UCSD-AML1 (cell line): ENCODE measurements at regions not wholly inside any gene's neighbourhood (a gene's known extent, or its start where the extent isn't known, plus 50 kb on each side); places are given as distances from the start of the nearest gene placed in this dataset.

Source experiments
- DNase-seq: peaks from one replicate; lab custom pipeline; 2025; ENCODE audit not compliant: unreplicated experiment; lab: John Stamatoyannopoulos, UW

DNA sequence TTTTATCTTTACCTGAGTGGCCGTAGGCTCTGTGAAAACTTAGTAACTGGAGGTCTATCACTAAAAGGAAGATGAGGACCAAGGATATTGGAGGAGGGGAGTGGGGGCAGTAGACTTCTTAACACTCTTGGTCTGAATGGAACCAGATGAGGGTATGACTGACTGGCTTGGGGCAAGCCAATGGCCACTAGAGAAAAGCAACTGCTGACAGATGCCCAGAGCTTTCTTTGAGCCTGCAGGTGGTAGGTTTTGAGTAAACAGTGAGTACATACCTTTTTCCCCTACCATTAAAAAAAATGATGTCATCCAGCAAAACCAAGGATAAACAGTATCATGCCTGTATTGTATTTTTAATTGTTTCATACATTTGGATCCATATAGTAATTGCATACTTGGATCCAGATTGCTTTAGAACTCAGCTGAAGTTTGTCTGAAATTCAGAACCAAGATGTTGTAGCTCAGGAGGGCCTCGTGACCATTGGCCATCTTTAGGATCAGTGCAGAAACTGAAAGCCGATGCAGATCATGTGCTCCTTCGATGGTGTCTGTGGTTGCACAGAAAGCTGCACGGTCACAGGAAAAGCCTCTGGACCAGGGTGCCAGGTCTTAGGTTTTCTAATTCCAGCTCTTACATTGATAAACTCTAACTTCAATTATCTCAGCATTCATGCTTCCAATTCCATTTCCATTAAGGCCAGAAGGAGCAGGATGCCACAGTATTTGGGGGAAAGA, 131.0 kb downstream of the PDGFRA start:
- no peak for DNase-seq

DNA sequence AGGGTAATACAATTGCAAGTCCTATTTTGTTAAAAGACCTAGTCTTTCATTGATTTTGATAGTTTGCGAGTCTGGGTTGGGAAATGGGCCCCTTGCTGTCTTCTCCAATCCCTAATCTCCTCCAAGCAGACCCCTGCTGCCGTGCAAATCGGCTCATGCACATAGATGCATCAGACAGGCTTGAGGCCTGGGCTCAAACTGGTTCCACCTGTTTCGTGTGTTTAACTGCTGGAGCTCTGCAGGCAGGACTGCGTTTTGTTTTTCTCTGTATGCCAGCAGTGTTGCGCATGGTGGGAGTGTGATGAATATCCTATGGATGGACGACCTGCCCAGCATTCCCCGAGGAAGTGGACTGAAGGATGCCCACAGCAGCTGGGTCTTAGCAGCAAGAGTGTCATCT, 133.9 kb downstream of the PDGFRA start:
- DNase-seq = no peak

DNA sequence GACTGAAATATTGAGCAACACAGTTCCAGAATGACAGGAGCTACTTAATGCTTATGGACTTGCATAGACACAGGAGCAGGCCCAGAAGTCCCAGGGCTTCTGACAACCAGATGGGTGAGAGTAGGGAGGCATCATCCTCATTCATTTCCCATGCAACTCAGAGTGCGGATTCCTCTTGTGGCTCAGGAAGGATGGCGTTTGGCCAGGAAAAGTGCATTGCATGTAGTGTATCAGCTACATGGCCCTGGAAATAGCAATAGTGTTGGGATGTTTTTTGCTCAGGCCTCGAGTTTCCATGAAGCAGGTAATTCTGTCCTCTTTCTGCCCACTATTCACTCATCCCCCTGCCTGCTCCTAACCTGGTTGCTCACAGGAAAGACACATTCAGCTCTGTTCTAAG, 136.6 kb downstream of the PDGFRA start:
- DNase-seq = no peak

DNA sequence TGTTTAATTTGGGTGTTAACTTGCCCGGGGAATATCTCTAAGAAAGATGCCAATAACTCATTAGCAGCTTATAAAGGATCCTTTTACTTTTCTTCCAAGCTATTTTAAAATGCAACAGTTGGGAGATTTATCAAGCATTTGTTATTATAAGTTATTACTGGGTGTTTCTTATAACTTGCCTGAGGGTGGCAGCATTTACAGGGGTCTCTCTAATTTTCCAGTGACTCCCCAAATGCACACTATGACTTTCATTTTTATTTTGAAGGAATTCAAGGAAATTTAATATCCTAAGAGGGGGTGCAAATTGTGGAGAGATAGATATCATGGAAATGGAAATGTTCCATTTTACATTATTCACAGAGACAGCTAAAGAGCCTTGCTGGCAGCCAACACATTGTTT, 138.0 kb downstream of the PDGFRA start:
- DNase-seq = no peak

DNA sequence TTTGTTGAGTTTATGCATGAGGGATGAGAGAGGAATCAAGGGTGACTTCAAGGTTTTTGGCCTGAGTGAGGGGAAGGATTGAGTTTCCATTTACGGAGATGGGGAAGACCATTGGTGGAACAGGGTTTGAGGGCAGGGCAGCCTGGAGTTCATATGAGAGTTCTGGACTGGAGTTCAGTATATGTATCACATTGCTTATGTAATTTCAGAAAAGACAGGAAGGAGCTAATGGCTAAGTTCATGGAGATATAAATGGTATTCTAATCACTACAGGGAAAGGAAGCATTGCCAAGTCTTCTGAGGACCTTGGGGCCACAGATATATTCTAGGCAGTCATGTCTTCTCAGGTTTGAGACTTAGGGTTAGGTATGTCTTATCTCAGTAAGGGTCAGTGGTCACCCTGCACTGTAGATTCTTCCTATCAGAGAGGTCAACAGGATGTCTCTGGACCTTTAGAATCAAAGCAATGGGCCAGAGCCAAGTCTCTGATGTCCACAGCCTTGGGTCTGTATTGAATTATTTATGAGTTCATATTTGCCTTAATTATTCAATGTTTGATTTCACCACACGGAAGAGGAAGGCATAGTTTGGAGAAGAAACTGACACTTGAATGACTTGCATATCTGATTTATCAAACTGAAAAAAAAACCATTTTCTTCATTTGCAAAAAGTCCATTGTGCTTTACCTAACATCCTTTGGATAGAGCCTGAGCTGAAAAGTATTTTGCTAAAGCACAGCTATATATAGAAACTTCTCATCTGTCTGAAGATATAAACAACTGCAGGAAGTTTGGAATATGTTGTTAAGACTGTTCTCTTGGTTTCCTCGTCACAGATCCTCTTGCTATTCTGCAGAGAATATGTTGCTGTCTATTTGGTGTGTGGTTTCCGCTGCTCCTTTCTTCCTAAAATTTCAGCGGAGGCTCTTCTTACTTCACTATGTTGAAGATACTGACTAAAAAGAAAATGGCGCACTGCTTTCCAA, 139.5 kb downstream of the PDGFRA start:
- no peak for DNase-seq

DNA sequence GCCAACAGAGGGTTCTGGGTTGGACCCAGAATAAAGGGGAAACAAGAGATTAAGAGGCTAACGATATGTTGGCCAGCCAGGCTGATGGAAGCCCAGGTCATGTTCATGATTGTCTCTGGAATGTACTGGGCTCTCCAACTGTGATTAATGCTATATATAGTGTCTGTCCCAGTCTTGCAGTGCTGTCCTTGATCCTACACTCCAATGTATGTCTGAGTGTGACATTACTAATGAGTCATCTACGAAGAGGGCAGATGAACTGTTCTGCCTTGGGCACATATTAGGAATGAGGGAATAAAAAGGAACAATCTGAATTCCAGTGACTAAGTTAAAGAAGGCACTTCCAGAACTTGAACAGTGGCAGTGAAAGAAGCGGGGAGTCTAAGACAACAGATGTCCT, 142.1 kb downstream of the PDGFRA start:
- no peak for DNase-seq

DNA sequence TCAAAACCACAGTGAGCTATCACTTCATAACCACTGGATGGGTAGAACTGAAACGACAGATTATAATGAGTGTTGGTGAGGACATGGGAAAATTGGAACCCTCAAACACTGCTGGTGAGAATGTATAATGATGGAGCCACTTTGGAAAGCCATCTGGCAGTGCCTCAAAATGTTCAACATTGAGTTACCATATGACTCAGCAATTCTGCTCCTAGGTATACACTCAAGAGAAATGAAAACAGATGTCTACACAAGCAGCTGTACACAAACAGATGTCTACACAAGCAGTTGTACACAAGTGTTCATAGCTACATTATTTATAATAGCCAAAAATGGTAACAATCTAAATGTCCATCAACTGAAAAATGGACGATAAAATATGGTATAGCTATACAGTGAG, 143.9 kb downstream of the PDGFRA start:
- no peak for DNase-seq

DNA sequence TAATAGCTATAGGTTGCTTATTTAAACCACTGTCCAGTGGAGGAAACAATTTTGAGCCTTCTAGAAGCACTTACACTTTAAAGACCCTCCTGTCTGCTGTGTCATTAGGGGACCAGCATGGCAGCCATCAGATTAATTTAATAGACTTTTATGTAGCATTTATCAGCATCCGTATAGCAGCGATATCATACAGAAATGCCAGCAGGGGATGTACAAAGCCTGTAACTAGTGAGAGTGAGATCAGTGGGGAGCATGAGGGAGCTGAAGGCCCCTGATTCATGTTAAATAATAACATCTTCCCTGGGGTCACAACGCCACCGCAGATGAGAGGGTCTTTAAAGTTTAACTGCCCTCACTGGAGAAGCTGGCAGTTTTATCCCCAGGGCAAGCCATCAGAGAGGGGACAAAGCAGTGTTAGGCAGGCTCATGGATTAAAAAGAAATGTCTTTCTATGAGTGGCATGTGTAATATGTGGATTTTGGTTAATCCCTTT, 144.7 kb downstream of the PDGFRA start:
- no peak for DNase-seq

DNA sequence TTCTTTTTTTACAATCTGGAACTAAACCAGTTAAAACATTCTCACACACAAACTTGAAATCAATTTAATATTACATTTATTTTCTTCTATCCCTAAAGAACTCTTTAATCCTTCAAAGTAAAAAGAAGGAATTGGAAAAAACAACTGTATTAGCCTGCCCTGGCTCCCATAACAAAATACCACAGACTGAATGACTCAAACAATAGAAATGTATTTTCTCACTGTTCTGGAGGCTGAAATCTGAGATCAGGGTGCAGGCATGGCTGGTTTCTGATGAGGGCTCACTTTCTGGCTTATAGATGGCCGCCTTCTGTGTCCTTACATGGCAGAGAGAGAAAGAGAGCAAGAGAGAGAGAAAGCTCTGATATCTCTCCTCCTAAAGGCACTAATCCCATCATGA, 149.4 kb downstream of the PDGFRA start:
- DNase-seq = no peak

DNA sequence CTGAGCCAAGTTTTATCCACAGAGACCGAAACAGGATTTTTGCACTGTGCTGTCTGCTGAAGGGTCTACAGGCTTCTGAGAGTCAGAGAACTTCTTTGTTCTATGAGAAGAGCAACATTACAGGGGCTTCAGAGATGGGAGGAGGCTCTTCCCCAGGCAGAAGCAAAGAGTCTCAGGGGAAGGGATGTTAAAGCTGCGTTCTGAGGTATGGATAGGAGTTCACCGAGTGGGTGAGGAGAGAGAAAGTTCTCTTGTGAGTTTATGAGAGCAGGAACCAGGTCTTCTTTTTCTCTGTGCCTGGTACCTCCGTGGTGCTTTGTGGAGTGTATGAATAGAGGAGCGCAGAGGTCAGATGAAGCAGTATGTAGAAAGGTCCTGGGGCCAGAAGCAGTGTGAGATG, 155.1 kb downstream of the PDGFRA start:
- no peak for DNase-seq

DNA sequence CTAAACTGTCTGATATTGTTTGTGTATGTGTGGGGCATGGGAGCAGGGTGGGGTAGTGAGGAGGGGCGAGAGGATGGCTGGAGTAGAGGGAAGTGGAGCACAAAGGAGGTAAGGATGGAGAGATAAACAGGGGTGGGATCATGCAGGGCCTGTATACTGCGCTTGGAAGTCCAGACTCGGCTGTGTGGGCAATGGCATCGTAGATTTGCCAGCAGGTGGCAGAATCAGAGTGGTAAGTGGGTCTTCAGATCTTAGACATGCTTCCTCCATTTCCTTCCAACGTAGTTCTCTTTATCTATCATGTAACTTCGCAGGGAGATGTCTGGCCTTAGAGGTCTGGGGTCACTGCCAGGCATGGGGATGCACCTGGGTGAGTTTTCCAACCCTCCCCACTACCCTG, 155.5 kb downstream of the PDGFRA start:
- DNase-seq = peak; percentile 61

DNA sequence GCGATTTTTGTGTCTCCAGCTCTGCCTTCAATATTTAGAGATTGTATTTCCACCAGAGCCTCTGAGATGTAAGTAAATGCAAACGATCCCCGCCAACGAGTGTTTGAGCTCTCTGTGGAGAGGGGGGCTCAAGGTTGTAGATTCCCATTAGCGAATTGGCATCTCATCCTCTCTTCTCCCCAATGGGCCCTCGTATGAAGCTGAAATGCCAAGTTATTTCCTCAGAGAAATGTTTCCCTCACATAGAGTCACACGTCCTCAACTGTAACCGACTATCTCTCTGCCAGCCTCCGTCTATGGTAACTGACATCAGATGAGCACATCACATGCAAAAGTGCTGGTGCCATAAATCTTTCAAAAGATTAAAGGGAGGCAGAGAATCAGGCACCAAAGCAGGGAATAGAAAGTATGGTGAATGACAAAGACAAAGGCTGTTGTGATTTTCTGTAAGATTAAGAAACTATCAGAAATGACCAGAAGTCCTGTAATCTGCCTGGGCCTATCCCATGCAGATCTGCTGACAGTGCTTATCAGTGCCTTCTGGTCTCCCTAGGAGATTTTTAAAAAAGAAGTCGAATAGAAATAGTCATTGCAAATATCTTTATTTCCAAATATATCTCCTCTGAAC, 157.1 kb downstream of the PDGFRA start:
- DNase-seq = no peak

DNA sequence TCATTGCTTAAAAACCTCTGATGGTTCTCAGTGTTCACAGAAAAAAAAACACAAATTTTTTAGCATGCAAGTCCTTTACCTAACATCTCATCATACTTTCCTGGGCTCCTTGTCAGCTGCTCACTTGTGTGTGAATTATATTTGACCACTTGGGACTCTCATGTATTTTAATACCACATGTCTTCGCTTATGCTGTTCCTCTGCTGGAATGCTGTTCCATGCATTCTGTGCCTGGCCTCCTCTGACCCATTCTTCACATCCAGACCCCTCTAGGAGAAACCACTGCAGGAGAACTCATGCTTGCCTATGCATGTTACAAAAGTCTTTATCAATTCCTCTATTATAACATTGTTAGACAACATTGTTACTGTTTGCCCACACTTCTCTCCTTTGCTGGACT, 157.6 kb downstream of the PDGFRA start:
- DNase-seq = no peak

DNA sequence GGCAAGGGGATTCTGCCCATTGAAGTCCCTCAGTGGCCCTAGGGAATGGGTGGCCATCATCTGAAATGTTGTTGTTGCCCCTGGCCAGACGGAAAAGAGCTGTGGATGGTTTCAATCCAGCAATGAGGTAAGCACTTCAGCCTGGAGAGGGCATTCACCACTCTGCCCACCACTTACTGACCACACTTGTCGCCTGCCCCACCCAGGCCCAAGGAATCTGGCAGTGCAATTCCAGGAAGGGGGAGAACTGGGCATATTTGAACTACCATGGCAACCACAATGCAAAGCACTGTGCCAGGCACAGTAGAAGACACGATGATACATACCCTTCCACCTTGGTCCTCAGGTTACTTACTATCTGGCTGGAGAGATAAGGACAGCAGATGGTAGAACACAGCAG, 161.6 kb downstream of the PDGFRA start:
- no peak for DNase-seq

DNA sequence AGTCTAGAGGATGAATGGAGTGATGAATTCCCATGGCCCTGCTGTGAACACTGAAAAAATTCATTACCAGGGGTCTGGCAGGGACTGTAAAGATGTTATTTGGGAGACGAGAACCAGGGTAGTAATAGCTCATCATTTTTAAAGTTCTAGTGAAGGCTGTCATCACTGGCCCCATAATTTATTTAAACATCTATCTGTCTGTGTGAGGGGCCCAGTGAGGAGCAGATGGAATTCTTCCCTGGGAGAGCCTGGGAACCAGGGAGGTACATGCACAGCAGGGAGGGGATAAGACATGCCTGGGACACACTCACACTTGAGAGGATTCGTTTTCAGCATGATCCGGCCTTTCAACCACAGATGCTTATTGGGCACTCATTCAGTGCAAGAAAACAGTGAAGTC, 162.0 kb downstream of the PDGFRA start:
- DNase-seq = no peak

DNA sequence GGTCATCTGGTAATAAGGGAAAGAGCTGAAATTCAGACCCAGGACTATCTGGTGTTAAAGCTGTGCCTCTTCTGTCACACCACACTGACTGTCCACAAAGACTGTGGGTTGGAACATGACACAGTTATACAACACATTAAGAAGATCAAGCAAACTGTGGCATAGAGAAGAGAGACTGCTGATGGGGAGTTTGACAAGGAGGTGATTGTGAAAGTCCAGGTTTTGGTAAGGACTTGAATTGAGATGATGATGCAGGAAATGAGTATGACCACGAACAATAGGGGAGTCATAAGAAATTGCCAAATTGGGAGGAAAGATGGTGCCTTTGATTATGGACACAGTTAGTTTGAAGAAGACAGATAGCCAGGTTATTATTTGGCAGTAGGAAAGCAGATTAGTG, 163.4 kb downstream of the PDGFRA start:
- no peak for DNase-seq

DNA sequence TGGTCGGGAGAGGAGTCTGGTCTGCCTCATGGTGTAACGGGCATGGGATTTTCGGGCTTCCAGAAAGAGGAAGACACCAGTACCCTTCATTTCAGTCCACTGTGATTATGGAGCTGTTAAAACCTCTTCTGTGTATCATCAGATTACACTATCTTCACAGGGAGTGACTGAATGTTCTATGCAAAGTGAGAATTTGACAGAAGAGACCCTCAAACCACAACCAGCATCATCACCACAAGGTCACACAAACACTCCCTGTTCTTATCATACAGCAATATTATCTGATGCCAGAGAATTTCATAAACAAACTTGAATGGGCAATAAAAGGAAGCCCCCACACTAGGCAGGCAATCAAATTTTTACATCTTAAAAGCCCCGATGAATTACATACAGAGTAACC, 164.2 kb downstream of the PDGFRA start:
- DNase-seq = no peak

DNA sequence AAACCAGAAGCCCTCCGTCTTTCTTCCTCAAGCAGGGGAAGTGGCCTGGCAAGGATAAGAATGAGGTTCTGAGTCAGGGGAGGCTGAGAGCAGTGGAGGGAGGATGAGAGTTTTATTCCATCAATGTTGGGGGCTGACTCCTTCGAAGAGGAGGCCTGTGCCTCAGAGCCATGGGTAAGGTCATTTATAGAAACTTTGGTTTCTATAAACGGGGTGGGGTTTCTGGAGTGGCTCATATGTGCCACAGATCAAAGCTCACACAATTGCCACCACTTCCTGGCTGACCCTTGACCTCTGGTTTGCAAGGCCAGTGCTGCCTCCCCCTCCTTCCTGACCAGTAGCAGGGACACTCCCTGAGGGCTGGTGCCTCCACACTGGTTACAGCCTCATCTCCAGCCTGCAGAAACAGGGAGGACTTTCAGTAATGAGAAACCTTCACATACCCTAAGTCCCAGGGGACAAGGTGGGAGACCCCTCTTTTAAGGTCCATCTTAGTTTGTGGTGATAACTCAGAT, 166.0 kb downstream of the PDGFRA start:
- DNase-seq = peak; percentile 18

DNA sequence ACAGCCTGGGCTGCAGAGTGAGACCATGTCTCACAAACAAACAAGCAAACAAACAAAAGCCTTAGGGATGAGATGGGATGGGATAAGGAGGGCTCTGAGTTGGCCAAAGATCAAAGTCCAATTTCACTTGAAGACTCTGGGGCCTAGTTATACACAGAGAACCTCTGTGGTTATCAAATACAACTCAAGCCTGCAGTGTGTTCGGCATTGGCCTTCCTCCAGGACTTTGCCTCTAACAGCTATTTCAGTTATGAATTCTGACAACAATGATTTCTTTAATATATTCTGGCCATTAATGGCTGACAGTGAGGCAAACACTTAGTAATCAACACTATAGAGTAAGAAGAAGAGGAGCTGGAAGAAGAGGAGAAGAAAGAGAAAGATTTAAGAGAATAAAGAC, 171.1 kb downstream of the PDGFRA start:
- DNase-seq = no peak

DNA sequence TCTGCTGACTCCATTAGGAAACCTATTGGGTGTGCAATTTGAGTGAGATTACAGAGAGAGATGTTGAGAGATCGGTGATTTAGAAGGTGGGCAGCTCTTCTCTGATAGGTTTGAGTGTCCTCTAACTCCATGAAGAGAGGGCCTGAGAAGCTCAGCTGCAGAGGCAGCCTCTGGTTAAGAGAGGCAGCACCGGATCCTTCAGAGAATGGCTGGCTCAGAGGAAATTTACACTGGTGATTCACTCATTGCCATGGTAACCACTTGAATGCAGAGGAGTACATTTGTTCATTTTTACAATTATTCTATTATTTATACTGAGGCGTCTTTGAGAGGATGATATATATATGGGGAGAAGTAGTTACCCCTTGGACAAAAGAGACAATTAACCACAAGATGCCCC, 171.7 kb downstream of the PDGFRA start:
- DNase-seq = peak; percentile 17

DNA sequence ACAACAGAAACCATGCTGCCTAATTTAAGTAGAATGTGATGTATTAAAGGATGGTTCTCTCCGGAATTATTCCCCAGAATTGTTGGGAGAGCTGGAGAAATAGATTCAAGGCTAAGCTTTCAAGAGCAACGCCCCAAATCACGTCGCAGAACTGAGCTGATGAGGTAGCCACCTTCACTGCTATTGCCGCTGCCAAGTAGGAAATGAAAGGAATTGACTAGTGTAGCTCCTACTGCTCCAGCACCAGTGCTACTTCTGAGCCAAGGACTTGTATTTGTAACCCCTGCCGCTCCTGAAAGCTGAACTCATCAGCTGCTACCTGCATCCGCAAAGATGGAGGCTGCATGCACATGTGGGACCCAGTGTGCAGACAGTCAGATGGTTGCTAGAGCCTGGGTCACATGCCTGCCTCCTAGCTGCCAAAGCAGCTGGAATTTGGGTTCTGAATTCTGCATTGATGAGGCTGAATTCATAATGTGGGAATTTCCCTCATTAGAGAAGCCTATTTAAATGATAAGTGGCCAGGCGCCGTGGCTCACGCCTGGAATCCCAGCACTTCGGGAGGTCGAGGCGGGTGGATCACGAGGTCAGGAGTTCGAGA, 173.9 kb downstream of the PDGFRA start:
- DNase-seq = no peak
